ENCODE measurements at regions not wholly inside any gene's neighbourhood (a gene's known extent, or its start where the extent isn't known, plus 50 kb on each side); places are given as distances from the start of the nearest gene placed in this dataset.

- Histone ChIP-seq H3K9me3 (peaks cover 0 to 7% (median 0%) of the 10 kb centered on the region in 3 donors), H3K27me3 (no peaks in the 10 kb centered on the region), H3K4me3 (no peak overlapping the region), H3K36me3 (no peaks in the 10 kb centered on the region), H3K4me1 (no peaks in the 10 kb centered on the region), H3K27ac (no peak overlapping the region)
- no peak for ATAC-seq
- WGBS, 2 donors (ENCODE audit: low coverage in 1 of 2): 89% methylated on average over 1 of the region's 1 CpG; no CpG with 5 or more reads in 1 of the 2 donors
- TF ChIP-seq POLR2A (IDR thresholded peaks at IDR 0.05): no peak
- TF ChIP-seq POLR2AphosphoS5 (IDR thresholded peaks at IDR 0.05): no peak
- TF ChIP-seq, protein P1, sequence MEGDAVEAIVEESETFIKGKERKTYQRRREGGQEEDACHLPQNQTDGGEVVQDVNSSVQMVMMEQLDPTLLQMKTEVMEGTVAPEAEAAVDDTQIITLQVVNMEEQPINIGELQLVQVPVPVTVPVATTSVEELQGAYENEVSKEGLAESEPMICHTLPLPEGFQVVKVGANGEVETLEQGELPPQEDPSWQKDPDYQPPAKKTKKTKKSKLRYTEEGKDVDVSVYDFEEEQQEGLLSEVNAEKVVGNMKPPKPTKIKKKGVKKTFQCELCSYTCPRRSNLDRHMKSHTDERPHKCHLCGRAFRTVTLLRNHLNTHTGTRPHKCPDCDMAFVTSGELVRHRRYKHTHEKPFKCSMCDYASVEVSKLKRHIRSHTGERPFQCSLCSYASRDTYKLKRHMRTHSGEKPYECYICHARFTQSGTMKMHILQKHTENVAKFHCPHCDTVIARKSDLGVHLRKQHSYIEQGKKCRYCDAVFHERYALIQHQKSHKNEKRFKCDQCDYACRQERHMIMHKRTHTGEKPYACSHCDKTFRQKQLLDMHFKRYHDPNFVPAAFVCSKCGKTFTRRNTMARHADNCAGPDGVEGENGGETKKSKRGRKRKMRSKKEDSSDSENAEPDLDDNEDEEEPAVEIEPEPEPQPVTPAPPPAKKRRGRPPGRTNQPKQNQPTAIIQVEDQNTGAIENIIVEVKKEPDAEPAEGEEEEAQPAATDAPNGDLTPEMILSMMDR (IDR thresholded peaks at IDR 0.05): no peak
- no peak for TF ChIP-seq EP300 (IDR thresholded peaks at IDR 0.05)
These were observed 166.4 kb upstream of the GRIN3A start for GRCh38 chr9:101904845-101905244.

GRCh38 chr9:101902051-101902450, 163.6 kb upstream of the GRIN3A start:
- H3K36me3 ChIP-seq: no peaks in the 10 kb centered on the region
- no peaks in the 10 kb centered on the region for H3K4me1 ChIP-seq
- no peak overlapping the region for H3K4me3 ChIP-seq
- TF ChIP-seq POLR2AphosphoS5 (IDR thresholded peaks at IDR 0.05) (no peak), POLR2A (IDR thresholded peaks at IDR 0.05) (no peak), EP300 (IDR thresholded peaks at IDR 0.05) (no peak)
- TF ChIP-seq, protein P1 (IDR thresholded peaks at IDR 0.05): no peak
- no peak for ATAC-seq
- no peaks in the 10 kb centered on the region for H3K27me3 ChIP-seq
- 24 to 35% methylated on average over 2 of the region's 2 CpGs for WGBS, 2 donors (ENCODE audit: low coverage in 1 of 2)
- no peaks in the 10 kb centered on the region for H3K9me3 ChIP-seq
- H3K27ac ChIP-seq: no peak overlapping the region

- no peaks in the 10 kb centered on the region for H3K9me3 ChIP-seq
- H3K27me3 ChIP-seq: no peaks in the 10 kb centered on the region
- H3K4me1 ChIP-seq: no peaks in the 10 kb centered on the region
- WGBS, 2 donors (ENCODE audit: low coverage in 1 of 2): 44 to 73% methylated on average over 1 of the region's 1 CpG
- no peak overlapping the region for H3K27ac ChIP-seq
- TF ChIP-seq EP300 (IDR thresholded peaks at IDR 0.05) (no peak), POLR2A (IDR thresholded peaks at IDR 0.05) (no peak), POLR2AphosphoS5 (IDR thresholded peaks at IDR 0.05) (no peak)
- TF ChIP-seq, protein P1 (IDR thresholded peaks at IDR 0.05): no peak
- ATAC-seq: no peak
- H3K36me3 ChIP-seq: no peaks in the 10 kb centered on the region
- H3K4me3 ChIP-seq: no peak overlapping the region
These were observed 158.7 kb upstream of the GRIN3A start for GRCh38 chr9:101897196-101897595.

- H3K4me1 ChIP-seq: no peaks in the 10 kb centered on the region
- no peak overlapping the region for H3K4me3 ChIP-seq
- no peak for ATAC-seq
- no peaks in the 10 kb centered on the region for H3K36me3 ChIP-seq
- H3K9me3 ChIP-seq: no peaks in the 10 kb centered on the region
- WGBS, 2 donors (ENCODE audit: low coverage in 1 of 2): 83 to 94% methylated on average over 4 to 7 of the region's 7 CpGs
- no peak overlapping the region for H3K27ac ChIP-seq
- TF ChIP-seq POLR2AphosphoS5 (IDR thresholded peaks at IDR 0.05) (no peak), EP300 (IDR thresholded peaks at IDR 0.05) (no peak)
- TF ChIP-seq, protein P1 (IDR thresholded peaks at IDR 0.05): no peak
- H3K27me3 ChIP-seq: no peaks in the 10 kb centered on the region
These were observed 155.5 kb upstream of the GRIN3A start for GRCh38 chr9:101893661-101894646.

GRCh38 chr9:101881508-101881907, 143.1 kb upstream of the GRIN3A start:
- WGBS, 2 donors (ENCODE audit: low coverage in 1 of 2): 43 to 64% methylated on average over 1 to 2 of the region's 2 CpGs
- TF ChIP-seq, protein P1 (IDR thresholded peaks at IDR 0.05): no peak
- TF ChIP-seq EP300 (IDR thresholded peaks at IDR 0.05) (no peak), POLR2A (IDR thresholded peaks at IDR 0.05) (no peak), POLR2AphosphoS5 (IDR thresholded peaks at IDR 0.05) (no peak)
- H3K9me3 ChIP-seq: no peaks in the 10 kb centered on the region
- no peaks in the 10 kb centered on the region for H3K4me1 ChIP-seq
- H3K27me3 ChIP-seq: no peaks in the 10 kb centered on the region
- no peaks in the 10 kb centered on the region for H3K36me3 ChIP-seq
- ATAC-seq: no peak
- H3K27ac ChIP-seq: no peak overlapping the region
- H3K4me3 ChIP-seq: no peak overlapping the region
